ENCODE measurements at regions not wholly inside any gene's neighbourhood (a gene's known extent, or its start where the extent isn't known, plus 50 kb on each side); places are given as distances from the start of the nearest gene placed in this dataset.
A peak's percentile ranks its signal among the peaks of the same experiment; 100 is the strongest.

- no peak for TF ChIP-seq CTCF (IDR thresholded peaks at IDR 0.05; ENCODE audit: low read depth, low read length, missing control alignments)
- DNase-seq (ENCODE audit: extremely low read depth, low read depth): no peak
- no peak overlapping the region for H3K4me3 ChIP-seq (replicated peaks; ENCODE audit: low read depth, low read length)
Observed at GRCh38 chr12:111029305-111029704, 108.9 kb upstream of the MYL2 start.

GRCh38 chr12:111028830-111029229, 108.5 kb upstream of the MYL2 start:
- DNase-seq (ENCODE audit: extremely low read depth, low read depth): no peak
- H3K4me3 ChIP-seq (replicated peaks; ENCODE audit: low read depth, low read length): no peak overlapping the region
- TF ChIP-seq CTCF (IDR thresholded peaks at IDR 0.05; ENCODE audit: low read depth, low read length, missing control alignments): no peak

GRCh38 chr12:111027431-111027830, 107.1 kb upstream of the MYL2 start:
- no peak for TF ChIP-seq CTCF (IDR thresholded peaks at IDR 0.05; ENCODE audit: low read depth, low read length, missing control alignments)
- no peak for DNase-seq (ENCODE audit: extremely low read depth, low read depth)
- no peak overlapping the region for H3K4me3 ChIP-seq (replicated peaks; ENCODE audit: low read depth, low read length)

GRCh38 chr12:111025792-111026430, 105.5 kb upstream of the MYL2 start:
- no peak for TF ChIP-seq CTCF (IDR thresholded peaks at IDR 0.05; ENCODE audit: low read depth, low read length, missing control alignments)
- no peak overlapping the region for H3K4me3 ChIP-seq (replicated peaks; ENCODE audit: low read depth, low read length)
- DNase-seq (ENCODE audit: extremely low read depth, low read depth): no peak

GRCh38 chr12:111025301-111025700, 104.9 kb upstream of the MYL2 start:
- H3K4me3 ChIP-seq (replicated peaks; ENCODE audit: low read depth, low read length): no peak overlapping the region
- no peak for DNase-seq (ENCODE audit: extremely low read depth, low read depth)
- no peak for TF ChIP-seq CTCF (IDR thresholded peaks at IDR 0.05; ENCODE audit: low read depth, low read length, missing control alignments)

GRCh38 chr12:111024205-111024801, 103.9 kb upstream of the MYL2 start:
- no peak overlapping the region for H3K4me3 ChIP-seq (replicated peaks; ENCODE audit: low read depth, low read length)
- peak; percentile 80 for TF ChIP-seq CTCF (IDR thresholded peaks at IDR 0.05; ENCODE audit: low read depth, low read length, missing control alignments)
- no peak for DNase-seq (ENCODE audit: extremely low read depth, low read depth)
